ENCODE measurements at regions not wholly inside any gene's neighbourhood (a gene's known extent, or its start where the extent isn't known, plus 50 kb on each side); places are given as distances from the start of the nearest gene placed in this dataset.

DNA sequence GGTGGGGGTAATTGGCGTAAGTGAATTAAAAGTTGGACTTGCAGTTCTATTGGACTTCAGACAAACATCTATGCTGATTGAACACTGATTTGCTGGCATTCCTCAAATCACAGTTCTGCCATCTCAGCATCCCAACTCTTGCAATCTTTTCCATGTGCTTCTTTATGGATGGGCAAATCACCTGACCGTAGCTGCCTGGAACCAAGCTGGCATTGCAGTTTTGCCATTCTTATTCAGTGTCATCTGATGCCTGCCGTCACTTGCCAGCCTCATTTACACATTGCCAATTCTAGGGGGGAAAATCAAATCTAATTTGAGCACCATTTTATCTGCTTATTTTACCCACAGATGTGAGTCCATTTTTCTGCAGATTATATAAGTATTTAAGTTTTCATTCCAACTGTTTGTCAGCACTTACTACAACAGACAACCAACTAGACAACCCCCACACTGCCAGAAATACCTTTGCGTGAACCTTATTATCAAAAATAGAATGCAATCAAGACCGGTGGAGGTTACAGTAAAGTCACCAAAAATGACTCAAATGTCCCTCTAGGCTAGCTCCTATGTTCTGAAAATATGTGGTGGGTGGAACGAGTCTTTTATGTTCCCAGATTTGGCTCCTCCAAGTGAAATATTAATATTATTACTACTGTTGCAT is 172.3 kb upstream of the CTBP2 start:
- no peaks in the 10 kb centered on the region for H3K4me1 Mint-ChIP-seq
- H3K4me3 ChIP-seq (ENCODE audit: low read depth, low read length), result no peak overlapping the region
- no peak overlapping the region for H3K4me3 Mint-ChIP-seq
- H3K36me3 Mint-ChIP-seq, result no peaks in the 10 kb centered on the region
- ATAC-seq (ENCODE audit: low read depth in 2 of 2) (no peak), DNase-seq (no peak)
- H3K9me3 Mint-ChIP-seq, result peaks cover 0 to 3% (median 1%) of the 10 kb centered on the region in 7 donors
- H3K36me3 ChIP-seq (ENCODE audit: control insufficient read depth, insufficient read depth, low read length), result no peaks in the 10 kb centered on the region
- H3K27me3 ChIP-seq (ENCODE audit: control insufficient read depth, insufficient read depth, low read length), result no peaks in the 10 kb centered on the region
- no peaks in the 10 kb centered on the region for H3K4me1 ChIP-seq (ENCODE audit: control insufficient read depth, insufficient read depth, low read length, poor library complexity, severe bottlenecking)
- H3K27ac Mint-ChIP-seq, result no peak overlapping the region
- H3K27me3 Mint-ChIP-seq, result peaks cover 6% of the 10 kb centered on the region
- no peaks in the 10 kb centered on the region for H3K9me3 ChIP-seq (ENCODE audit: control insufficient read depth in 2 of 2, low read length in 2 of 2)
- no peak overlapping the region for H3K27ac ChIP-seq (ENCODE audit: insufficient read depth, low read length, poor library complexity, severe bottlenecking)

- no peaks in the 10 kb centered on the region for H3K4me1 ChIP-seq (ENCODE audit: control insufficient read depth, insufficient read depth, low read length, poor library complexity, severe bottlenecking)
- Mint-ChIP-seq H3K27me3 (peaks cover 6% of the 10 kb centered on the region), H3K9me3 (peaks cover 0 to 3% (median 1%) of the 10 kb centered on the region in 7 donors), H3K4me1 (no peaks in the 10 kb centered on the region), H3K36me3 (no peaks in the 10 kb centered on the region), H3K27ac (no peak overlapping the region), H3K4me3 (no peak overlapping the region)
- no peak overlapping the region for H3K4me3 ChIP-seq (ENCODE audit: low read depth, low read length)
- ATAC-seq (ENCODE audit: low read depth in 2 of 2), result no peak
- no peak overlapping the region for H3K27ac ChIP-seq (ENCODE audit: insufficient read depth, low read length, poor library complexity, severe bottlenecking)
- no peaks in the 10 kb centered on the region for H3K27me3 ChIP-seq (ENCODE audit: control insufficient read depth, insufficient read depth, low read length)
- H3K36me3 ChIP-seq (ENCODE audit: control insufficient read depth, insufficient read depth, low read length), result no peaks in the 10 kb centered on the region
- H3K9me3 ChIP-seq (ENCODE audit: control insufficient read depth in 2 of 2, low read length in 2 of 2), result no peaks in the 10 kb centered on the region
- no peak for DNase-seq
Observed at GRCh38 chr10:125331056-125331455, 170.7 kb upstream of the CTBP2 start.

- Mint-ChIP-seq H3K9me3 (peaks cover 1 to 10% (median 4%) of the 10 kb centered on the region in 7 donors), H3K4me3 (no peak overlapping the region), H3K36me3 (no peaks in the 10 kb centered on the region), H3K4me1 (no peaks in the 10 kb centered on the region), H3K27ac (no peak overlapping the region), H3K27me3 (peaks cover 6% of the 10 kb centered on the region)
- no peak overlapping the region for H3K27ac ChIP-seq (ENCODE audit: insufficient read depth, low read length, poor library complexity, severe bottlenecking)
- no peaks in the 10 kb centered on the region for H3K9me3 ChIP-seq (ENCODE audit: control insufficient read depth in 2 of 2, low read length in 2 of 2)
- no peak overlapping the region for H3K4me3 ChIP-seq (ENCODE audit: low read depth, low read length)
- H3K27me3 ChIP-seq (ENCODE audit: control insufficient read depth, insufficient read depth, low read length), result no peaks in the 10 kb centered on the region
- ATAC-seq (ENCODE audit: low read depth in 2 of 2), result no peak
- H3K4me1 ChIP-seq (ENCODE audit: control insufficient read depth, insufficient read depth, low read length, poor library complexity, severe bottlenecking), result no peaks in the 10 kb centered on the region
- H3K36me3 ChIP-seq (ENCODE audit: control insufficient read depth, insufficient read depth, low read length), result no peaks in the 10 kb centered on the region
- no peak for DNase-seq
Observed at GRCh38 chr10:125329056-125329455, 168.7 kb upstream of the CTBP2 start.

GRCh38 chr10:125325326-125325725 is 165.0 kb upstream of the CTBP2 start:
- ATAC-seq (ENCODE audit: low read depth in 2 of 2) (no peak), DNase-seq (no peak)
- no peaks in the 10 kb centered on the region for H3K4me1 ChIP-seq (ENCODE audit: control insufficient read depth, insufficient read depth, low read length, poor library complexity, severe bottlenecking)
- no peaks in the 10 kb centered on the region for H3K4me1 Mint-ChIP-seq
- H3K9me3 Mint-ChIP-seq, result peaks cover 5 to 20% (median 6%) of the 10 kb centered on the region in 7 donors
- H3K36me3 ChIP-seq (ENCODE audit: control insufficient read depth, insufficient read depth, low read length), result no peaks in the 10 kb centered on the region
- no peak overlapping the region for H3K4me3 Mint-ChIP-seq
- H3K36me3 Mint-ChIP-seq, result no peaks in the 10 kb centered on the region
- H3K4me3 ChIP-seq (ENCODE audit: low read depth, low read length), result no peak overlapping the region
- no peak overlapping the region for H3K27ac ChIP-seq (ENCODE audit: insufficient read depth, low read length, poor library complexity, severe bottlenecking)
- no peak overlapping the region for H3K27ac Mint-ChIP-seq
- H3K9me3 ChIP-seq (ENCODE audit: control insufficient read depth in 2 of 2, low read length in 2 of 2), result peaks cover 0 to 3% of the 10 kb centered on the region in 2 experiments
- H3K27me3 ChIP-seq (ENCODE audit: control insufficient read depth, insufficient read depth, low read length), result no peaks in the 10 kb centered on the region
- H3K27me3 Mint-ChIP-seq, result peaks cover 6% of the 10 kb centered on the region

DNA sequence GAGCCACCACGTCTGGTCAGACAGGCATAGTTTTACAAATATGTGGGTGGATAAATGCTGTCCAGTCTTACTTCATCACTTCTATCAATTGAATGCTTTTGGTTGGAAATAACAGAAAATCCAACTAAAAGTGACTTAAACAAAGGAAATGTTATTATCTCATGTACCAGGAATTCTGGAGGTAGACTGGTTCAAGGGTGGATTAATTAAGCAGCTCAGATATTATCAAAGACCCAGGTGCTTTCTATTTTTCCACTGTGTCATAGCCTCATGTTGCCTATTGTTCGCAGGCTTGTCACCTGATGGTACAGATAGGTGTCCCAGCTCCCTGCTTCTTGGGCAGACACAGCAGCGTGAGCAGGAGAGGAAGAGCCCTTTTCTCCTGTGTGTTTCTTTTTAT is 156.1 kb upstream of the CTBP2 start:
- Histone ChIP-seq H3K36me3 (ENCODE audit: control insufficient read depth, insufficient read depth, low read length) (no peaks in the 10 kb centered on the region), H3K4me1 (ENCODE audit: control insufficient read depth, insufficient read depth, low read length, poor library complexity, severe bottlenecking) (no peaks in the 10 kb centered on the region), H3K27ac (ENCODE audit: insufficient read depth, low read length, poor library complexity, severe bottlenecking) (no peak overlapping the region), H3K27me3 (ENCODE audit: control insufficient read depth, insufficient read depth, low read length) (no peaks in the 10 kb centered on the region), H3K9me3 (ENCODE audit: control insufficient read depth in 2 of 2, low read length in 2 of 2) (no peaks in the 10 kb centered on the region), H3K4me3 (ENCODE audit: low read depth, low read length) (no peak overlapping the region)
- no peaks in the 10 kb centered on the region for H3K4me1 Mint-ChIP-seq
- H3K27me3 Mint-ChIP-seq, result no peaks in the 10 kb centered on the region
- peaks cover 0 to 4% (median 2%) of the 10 kb centered on the region in 7 donors for H3K9me3 Mint-ChIP-seq
- no peak for ATAC-seq (ENCODE audit: low read depth in 2 of 2)
- no peaks in the 10 kb centered on the region for H3K36me3 Mint-ChIP-seq
- no peak overlapping the region for H3K4me3 Mint-ChIP-seq
- no peak for DNase-seq
- no peak overlapping the region for H3K27ac Mint-ChIP-seq

DNA sequence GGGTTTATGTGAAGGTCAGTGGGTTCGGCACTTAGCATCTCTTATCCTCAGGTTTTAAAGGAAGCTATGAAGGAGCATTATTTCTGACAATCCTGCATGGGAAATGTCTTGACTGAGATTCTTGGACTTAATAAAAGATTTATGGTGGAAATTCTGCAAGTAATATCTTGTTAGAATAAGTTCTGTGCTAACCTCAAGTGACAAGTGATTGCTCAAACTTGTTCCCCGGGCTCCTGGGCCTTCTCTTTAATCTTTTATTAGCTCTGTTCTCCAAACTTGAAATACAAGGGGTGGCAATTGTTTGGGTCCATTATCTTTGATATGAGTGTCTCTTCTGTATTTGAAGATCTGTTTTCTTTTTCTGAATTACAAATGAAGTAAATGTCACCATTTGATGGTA is 140.6 kb upstream of the CTBP2 start:
- H3K36me3 Mint-ChIP-seq, result no peaks in the 10 kb centered on the region
- H3K27ac Mint-ChIP-seq, result no peak overlapping the region
- peaks cover 0 to 3% (median 0%) of the 10 kb centered on the region in 7 donors for H3K9me3 Mint-ChIP-seq

DNA sequence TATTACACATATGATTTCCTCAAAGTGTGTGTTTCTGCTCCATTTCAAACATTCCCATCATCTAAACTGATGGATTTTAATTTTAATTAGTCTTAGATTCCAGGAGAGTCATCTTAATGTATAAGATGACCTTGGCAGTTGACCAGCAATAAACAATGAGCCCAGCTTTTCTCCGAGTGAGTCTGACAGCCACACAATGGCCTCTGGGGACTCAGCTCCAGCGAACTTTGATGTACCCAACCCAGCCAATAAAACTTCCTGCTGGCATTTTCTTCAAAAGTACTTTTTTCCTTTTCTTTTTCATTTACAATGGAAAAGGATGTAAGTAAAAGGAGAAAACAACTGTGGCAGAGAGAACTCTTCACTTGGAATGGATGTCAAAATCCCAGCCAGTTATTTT is 139.1 kb upstream of the CTBP2 start:
- Histone ChIP-seq H3K36me3 (ENCODE audit: control insufficient read depth, insufficient read depth, low read length) (no peaks in the 10 kb centered on the region), H3K9me3 (ENCODE audit: control insufficient read depth in 2 of 2, low read length in 2 of 2) (no peaks in the 10 kb centered on the region), H3K27me3 (ENCODE audit: control insufficient read depth, insufficient read depth, low read length) (no peaks in the 10 kb centered on the region), H3K4me3 (ENCODE audit: low read depth, low read length) (no peak overlapping the region), H3K4me1 (ENCODE audit: control insufficient read depth, insufficient read depth, low read length, poor library complexity, severe bottlenecking) (no peaks in the 10 kb centered on the region), H3K27ac (ENCODE audit: insufficient read depth, low read length, poor library complexity, severe bottlenecking) (no peak overlapping the region)
- Mint-ChIP-seq H3K36me3 (no peaks in the 10 kb centered on the region), H3K4me1 (peaks cover 0 to 3% (median 0%) of the 10 kb centered on the region in 4 donors), H3K4me3 (no peak overlapping the region), H3K27me3 (peaks cover 7% of the 10 kb centered on the region), H3K9me3 (peaks cover 0 to 3% (median 1%) of the 10 kb centered on the region in 7 donors), H3K27ac (no peak overlapping the region)
- no peak for DNase-seq
- no peak for ATAC-seq (ENCODE audit: low read depth in 2 of 2)

More for the DNA sequence above, 140.6 kb upstream of the CTBP2 start:
- Mint-ChIP-seq H3K4me3 (no peak overlapping the region), H3K4me1 (peaks cover 0 to 3% (median 0%) of the 10 kb centered on the region in 4 donors), H3K27me3 (peaks cover 7% of the 10 kb centered on the region)
- no peak for DNase-seq
- no peaks in the 10 kb centered on the region for H3K9me3 ChIP-seq (ENCODE audit: control insufficient read depth in 2 of 2, low read length in 2 of 2)
- H3K27ac ChIP-seq (ENCODE audit: insufficient read depth, low read length, poor library complexity, severe bottlenecking), result no peak overlapping the region
- no peak overlapping the region for H3K4me3 ChIP-seq (ENCODE audit: low read depth, low read length)
- no peaks in the 10 kb centered on the region for H3K36me3 ChIP-seq (ENCODE audit: control insufficient read depth, insufficient read depth, low read length)
- H3K4me1 ChIP-seq (ENCODE audit: control insufficient read depth, insufficient read depth, low read length, poor library complexity, severe bottlenecking), result no peaks in the 10 kb centered on the region
- no peak for ATAC-seq (ENCODE audit: low read depth in 2 of 2)
- no peaks in the 10 kb centered on the region for H3K27me3 ChIP-seq (ENCODE audit: control insufficient read depth, insufficient read depth, low read length)

GRCh38 chr10:125296598-125296997 is 136.2 kb upstream of the CTBP2 start:
- H3K4me3 Mint-ChIP-seq, result no peak overlapping the region
- H3K27ac ChIP-seq (ENCODE audit: insufficient read depth, low read length, poor library complexity, severe bottlenecking), result no peak overlapping the region
- H3K27me3 ChIP-seq (ENCODE audit: control insufficient read depth, insufficient read depth, low read length), result no peaks in the 10 kb centered on the region
- H3K9me3 Mint-ChIP-seq, result peaks cover 0 to 4% (median 1%) of the 10 kb centered on the region in 7 donors
- H3K4me1 Mint-ChIP-seq, result peaks cover 0 to 3% (median 0%) of the 10 kb centered on the region in 4 donors
- DNase-seq (no peak), ATAC-seq (ENCODE audit: low read depth in 2 of 2) (no peak)
- no peaks in the 10 kb centered on the region for H3K36me3 Mint-ChIP-seq
- no peaks in the 10 kb centered on the region for H3K9me3 ChIP-seq (ENCODE audit: control insufficient read depth in 2 of 2, low read length in 2 of 2)
- H3K27me3 Mint-ChIP-seq, result no peaks in the 10 kb centered on the region
- H3K27ac Mint-ChIP-seq, result no peak overlapping the region
- no peak overlapping the region for H3K4me3 ChIP-seq (ENCODE audit: low read depth, low read length)
- H3K36me3 ChIP-seq (ENCODE audit: control insufficient read depth, insufficient read depth, low read length), result no peaks in the 10 kb centered on the region
- H3K4me1 ChIP-seq (ENCODE audit: control insufficient read depth, insufficient read depth, low read length, poor library complexity, severe bottlenecking), result no peaks in the 10 kb centered on the region
